Sigmoid colon (tissue), 4 donors: ENCODE measurements at regions not wholly inside any gene's neighbourhood (a gene's known extent, or its start where the extent isn't known, plus 50 kb on each side); places are given as distances from the start of the nearest gene placed in this dataset.

Source experiments
- CTCF ChIP-seq, 4 experiments: fragments of 450-650 bp in 3 of 4; fragments of 200-600 bp in 1 of 4; IDR thresholded peaks; one replicate each; pipeline ENCODE4 v1.5.1; 2016 to 2019; ENCODE audit warnings: antibody characterized with exemption in 4 of 4, mild to moderate bottlenecking in 3 of 4, moderate library complexity in 2 of 4
- EP300 ChIP-seq, 4 donors: sonication (generic); formaldehyde crosslinking; IDR thresholded peaks; one replicate each; pipeline ENCODE4 v1.6.1; 2017; ENCODE audit warnings: antibody characterized with exemption in 4 of 4
- POLR2A ChIP-seq, 2 donors: fragments of 450-650 bp; IDR thresholded peaks; one replicate each; pipeline ENCODE4 v1.6.1; 2016; ENCODE audit warnings: antibody characterized with exemption in 2 of 2, mild to moderate bottlenecking in 2 of 2, moderate library complexity in 2 of 2
- POLR2AphosphoS5 ChIP-seq, 4 donors: sonication (generic); formaldehyde crosslinking; IDR thresholded peaks; one replicate each; pipeline ENCODE4 v1.6.1; 2017; ENCODE audit warnings: antibody characterized with exemption in 4 of 4

- TF ChIP-seq CTCF (IDR thresholded peaks at IDR 0.05): no peak
- no peak for TF ChIP-seq POLR2A (IDR thresholded peaks at IDR 0.05)
- no peak for TF ChIP-seq POLR2AphosphoS5 (IDR thresholded peaks at IDR 0.05)
- no peak for TF ChIP-seq EP300 (IDR thresholded peaks at IDR 0.05)
These were observed 545.6 kb upstream of the EPHA7 start for GRCh38 chr6:93964926-93965325.
